SK-N-SH (cell line): ENCODE measurements at regions not wholly inside any gene's neighbourhood (a gene's known extent, or its start where the extent isn't known, plus 50 kb on each side); places are given as distances from the start of the nearest gene placed in this dataset.

Experiments
- CTCF ChIA-PET: fragments of 300-600, 350-600 bp; formaldehyde crosslinking; extraction: SDS; loops from one replicate; lab custom pipeline; 2021; lab: Yijun Ruan, JAX
- POLR2A ChIA-PET: fragments of 350-600 bp; sonication (Branson Sonifier 250); formaldehyde crosslinking; extraction: SDS; loops from one replicate; lab custom pipeline; 2020; ENCODE audit warnings: antibody characterized with exemption, inconsistent platforms; lab: Yijun Ruan, JAX
- DNase-seq: peaks from one replicate; pipeline ENCODE4 v3.0.0; 2012
- H2AFZ ChIP-seq: fragments of 200-600 bp; sonication (generic); 2 replicates; pipeline ENCODE4 v1.8.1; 2016; ENCODE audit warnings: antibody characterized with exemption, mild to moderate bottlenecking, low read depth
- H3F3A ChIP-seq: fragments of 200-600 bp; sonication (generic); replicated peaks from 2 replicates; pipeline ENCODE3; 2016; ENCODE audit warnings: antibody characterized with exemption, mild to moderate bottlenecking; ENCODE audit not compliant: insufficient read depth
- H3K27ac ChIP-seq, 2 experiments: fragments of 200-500 bp in 1 of 2; fragments of 200-600 bp in 1 of 2; sonication (Bioruptor generic) in 1 of 2; sonication (generic), shearing (Covaris generic) in 1 of 2; 2 replicates each; pipeline versions ENCODE4 v1.5.1 to v1.6.1; 2014 to 2016; ENCODE audit warnings: low read depth in 2 of 2, inconsistent platforms in 1 of 2, low read length in 1 of 2, mild to moderate bottlenecking in 1 of 2, mixed read lengths in 1 of 2
- H3K27me3 ChIP-seq: fragments of 200-600 bp; sonication (generic), shearing (Covaris generic); 2 replicates; pipeline ENCODE4 v1.6.1; 2016; ENCODE audit warnings: mixed run types; ENCODE audit not compliant: insufficient read depth
- H3K36me3 ChIP-seq, 2 experiments: fragments of 200-500 bp in 1 of 2; fragments of 200-600 bp in 1 of 2; sonication (Bioruptor generic) in 1 of 2; sonication (generic) in 1 of 2; replicated peaks in 1 of 2; 2 replicates each; pipeline versions ENCODE3 to v1.5.1; 2014 to 2016; ENCODE audit warnings: low read length in 1 of 2, mild to moderate bottlenecking in 1 of 2; ENCODE audit not compliant: insufficient read depth in 2 of 2, control insufficient read depth in 1 of 2
- H3K4me1 ChIP-seq, 2 experiments: fragments of 200-500 bp in 1 of 2; fragments of 200-600 bp in 1 of 2; sonication (Bioruptor generic) in 1 of 2; sonication (generic), shearing (Covaris generic) in 1 of 2; 2 replicates each; pipeline versions ENCODE4 v1.5.1 to v1.6.1; 2014 to 2016; ENCODE audit warnings: low read depth in 1 of 2, low read length in 1 of 2, mixed run types in 1 of 2; ENCODE audit not compliant: insufficient read depth in 2 of 2, control insufficient read depth in 1 of 2
- H3K4me2 ChIP-seq: fragments of 200-600 bp; sonication (generic), shearing (Covaris generic); 2 replicates; pipeline ENCODE4 v1.6.1; 2017; ENCODE audit warnings: mixed run types
- H3K4me3 ChIP-seq, 2 experiments: fragments of 200-500 bp in 1 of 2; fragments of 200-600 bp in 1 of 2; sonication (Bioruptor generic) in 1 of 2; sonication (generic), shearing (Covaris generic) in 1 of 2; 2 replicates each; pipeline versions ENCODE4 v1.5.1 to v1.8.1; 2014 to 2016; ENCODE audit warnings: low read depth in 2 of 2, inconsistent platforms in 1 of 2, low read length in 1 of 2, mild to moderate bottlenecking in 1 of 2, mixed read lengths in 1 of 2, moderate library complexity in 1 of 2
- H3K79me2 ChIP-seq: fragments of 200-600 bp; sonication (generic); 2 replicates; pipeline ENCODE4 v1.8.1; 2017; ENCODE audit warnings: mild to moderate bottlenecking; ENCODE audit not compliant: insufficient read depth
- H3K9ac ChIP-seq: fragments of 200-600 bp; sonication (generic); 2 replicates; pipeline ENCODE4 v1.6.1; 2017; ENCODE audit warnings: mixed run types
- H3K9me2 ChIP-seq: fragments of 200-600 bp; sonication (generic); 2 replicates; pipeline ENCODE4 v1.6.1; 2017; ENCODE audit warnings: mixed run types
- H3K9me3 ChIP-seq: fragments of 200-600 bp; sonication (generic); 2 replicates; pipeline ENCODE4 v1.6.1; 2017; ENCODE audit warnings: mixed run types, mild to moderate bottlenecking, moderate library complexity
- H4K20me1 ChIP-seq: fragments of 200-600 bp; sonication (generic); 2 replicates; pipeline ENCODE4 v1.6.1; 2017; ENCODE audit warnings: mild to moderate bottlenecking, mixed run types; ENCODE audit not compliant: insufficient read depth
- EP300 ChIP-seq, 2 experiments: IDR thresholded peaks; 2 replicates each; pipeline versions ENCODE4 v1.4.0 to v1.6.1; 2012; ENCODE audit warnings: borderline replicate concordance in 1 of 2, low read depth in 1 of 2, low read length in 1 of 2
- FOSL2 ChIP-seq: IDR thresholded peaks from 2 replicates; pipeline ENCODE4 v1.4.0; 2012; ENCODE audit warnings: low read depth, mild to moderate bottlenecking, moderate library complexity, borderline replicate concordance
- FOXM1 ChIP-seq: IDR thresholded peaks from 2 replicates; pipeline ENCODE4 v1.4.0; 2012; ENCODE audit warnings: low read depth, mild to moderate bottlenecking
- JUND ChIP-seq: IDR thresholded peaks from 2 replicates; pipeline ENCODE4 v1.4.0; 2012
- MEF2A ChIP-seq: IDR thresholded peaks from 2 replicates; pipeline ENCODE4 v1.4.0; 2012; ENCODE audit warnings: low read depth, borderline replicate concordance
- MXI1 ChIP-seq: IDR thresholded peaks from 2 replicates; pipeline ENCODE4 v1.6.1; 2012; ENCODE audit warnings: mild to moderate bottlenecking, low read depth, low read length, improper control_type of control experiment
- RFX5 ChIP-seq: IDR thresholded peaks from 2 replicates; pipeline ENCODE4 v1.6.1; 2012; ENCODE audit warnings: mild to moderate bottlenecking, improper control_type of control experiment, low read length
- SIN3A ChIP-seq: IDR thresholded peaks from 2 replicates; pipeline ENCODE4 v1.6.1; 2012; ENCODE audit warnings: low read depth, mild to moderate bottlenecking, low read length, moderate library complexity, borderline replicate concordance
- TCF12 ChIP-seq: IDR thresholded peaks from 2 replicates; pipeline ENCODE4 v1.4.0; 2012
- TEAD4 ChIP-seq: IDR thresholded peaks from 2 replicates; pipeline ENCODE4 v1.4.0; 2012; ENCODE audit warnings: mild to moderate bottlenecking, borderline replicate concordance; ENCODE audit not compliant: insufficient read depth
- USF2 ChIP-seq: fragments of 150-350 bp; IDR thresholded peaks from 2 replicates; pipeline ENCODE4 v1.6.1; 2017; ENCODE audit warnings: antibody characterized with exemption, low read length, low read depth, borderline replicate concordance
- YY1 ChIP-seq: IDR thresholded peaks from 2 replicates; pipeline ENCODE4 v1.4.0; 2012; ENCODE audit warnings: low read depth, mild to moderate bottlenecking
- TF ChIP-seq, protein P1 (sequence below): IDR thresholded peaks from 2 replicates; pipeline ENCODE4 v1.6.1; 2012; ENCODE audit warnings: mild to moderate bottlenecking, low read depth, low read length, moderate library complexity
- TF ChIP-seq, protein P2 (sequence below): IDR thresholded peaks from 2 replicates; pipeline ENCODE4; 2012

- no peak for DNase-seq
- POLR2A ChIA-PET, result no interaction called here
Measured at GRCh38 chr4:126264839-126265238, 950.1 kb downstream of the FAT4 start.

More at GRCh38 chr4:126264839-126265238, 950.1 kb downstream of the FAT4 start:
- CTCF ChIA-PET, result interaction anchor here (1.0 kb wide), 1 partner anchor 9 kb away, joined by 3 read pairs; no protein-coding TSS in a partner anchor
- H3K79me2 ChIP-seq, result no peaks in the 10 kb centered on the region
- no peak overlapping the region for H3K9ac ChIP-seq
- H3K9me2 ChIP-seq, result no peaks in the 10 kb centered on the region
- TF ChIP-seq FOXM1 (no peak), RFX5 (no peak), TCF12 (peak; percentile 53), FOSL2 (peak; percentile 68; the same call in 1 of the 2 replicates), MEF2A (no peak), TEAD4 (0 out of 2 replicates have a peak, but pooled peaks have one; percentile 39), SIN3A (no peak), USF2 (no peak), EP300 (IDR thresholded peaks at IDR 0.05; ENCODE audit: borderline replicate concordance in 1 of 2, low read depth in 1 of 2, low read length in 1 of 2) (0 out of 4 replicates have a peak, but pooled peaks of 1 of the 2 experiments have one; percentile 14), MXI1 (no peak), JUND (peak; percentile 35; the same call in 1 of the 2 replicates), YY1 (no peak)
- TF ChIP-seq, protein P1, sequence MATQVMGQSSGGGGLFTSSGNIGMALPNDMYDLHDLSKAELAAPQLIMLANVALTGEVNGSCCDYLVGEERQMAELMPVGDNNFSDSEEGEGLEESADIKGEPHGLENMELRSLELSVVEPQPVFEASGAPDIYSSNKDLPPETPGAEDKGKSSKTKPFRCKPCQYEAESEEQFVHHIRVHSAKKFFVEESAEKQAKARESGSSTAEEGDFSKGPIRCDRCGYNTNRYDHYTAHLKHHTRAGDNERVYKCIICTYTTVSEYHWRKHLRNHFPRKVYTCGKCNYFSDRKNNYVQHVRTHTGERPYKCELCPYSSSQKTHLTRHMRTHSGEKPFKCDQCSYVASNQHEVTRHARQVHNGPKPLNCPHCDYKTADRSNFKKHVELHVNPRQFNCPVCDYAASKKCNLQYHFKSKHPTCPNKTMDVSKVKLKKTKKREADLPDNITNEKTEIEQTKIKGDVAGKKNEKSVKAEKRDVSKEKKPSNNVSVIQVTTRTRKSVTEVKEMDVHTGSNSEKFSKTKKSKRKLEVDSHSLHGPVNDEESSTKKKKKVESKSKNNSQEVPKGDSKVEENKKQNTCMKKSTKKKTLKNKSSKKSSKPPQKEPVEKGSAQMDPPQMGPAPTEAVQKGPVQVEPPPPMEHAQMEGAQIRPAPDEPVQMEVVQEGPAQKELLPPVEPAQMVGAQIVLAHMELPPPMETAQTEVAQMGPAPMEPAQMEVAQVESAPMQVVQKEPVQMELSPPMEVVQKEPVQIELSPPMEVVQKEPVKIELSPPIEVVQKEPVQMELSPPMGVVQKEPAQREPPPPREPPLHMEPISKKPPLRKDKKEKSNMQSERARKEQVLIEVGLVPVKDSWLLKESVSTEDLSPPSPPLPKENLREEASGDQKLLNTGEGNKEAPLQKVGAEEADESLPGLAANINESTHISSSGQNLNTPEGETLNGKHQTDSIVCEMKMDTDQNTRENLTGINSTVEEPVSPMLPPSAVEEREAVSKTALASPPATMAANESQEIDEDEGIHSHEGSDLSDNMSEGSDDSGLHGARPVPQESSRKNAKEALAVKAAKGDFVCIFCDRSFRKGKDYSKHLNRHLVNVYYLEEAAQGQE, result no peak
- TF ChIP-seq, protein P2, sequence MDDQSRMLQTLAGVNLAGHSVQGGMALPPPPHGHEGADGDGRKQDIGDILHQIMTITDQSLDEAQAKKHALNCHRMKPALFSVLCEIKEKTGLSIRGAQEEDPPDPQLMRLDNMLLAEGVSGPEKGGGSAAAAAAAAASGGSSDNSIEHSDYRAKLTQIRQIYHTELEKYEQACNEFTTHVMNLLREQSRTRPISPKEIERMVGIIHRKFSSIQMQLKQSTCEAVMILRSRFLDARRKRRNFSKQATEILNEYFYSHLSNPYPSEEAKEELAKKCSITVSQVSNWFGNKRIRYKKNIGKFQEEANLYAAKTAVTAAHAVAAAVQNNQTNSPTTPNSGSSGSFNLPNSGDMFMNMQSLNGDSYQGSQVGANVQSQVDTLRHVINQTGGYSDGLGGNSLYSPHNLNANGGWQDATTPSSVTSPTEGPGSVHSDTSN, result peak; percentile 48
- no peak overlapping the region for H2AFZ ChIP-seq
- H3K27ac ChIP-seq, result 0 out of 4 replicates have a peak overlapping the region, but pooled peaks of 1 of the 2 experiments have one; percentile 1
- H3K9me3 ChIP-seq, result no peaks in the 10 kb centered on the region
- no peaks in the 10 kb centered on the region for H3K27me3 ChIP-seq
- H3K4me3 ChIP-seq, result no peak overlapping the region
- H3K4me2 ChIP-seq, result no peak overlapping the region
- H3F3A ChIP-seq, result no peaks in the 10 kb centered on the region
- H3K36me3 ChIP-seq, result no peaks in the 10 kb centered on the region
- H3K4me1 ChIP-seq, result peaks cover 0 to 8% of the 10 kb centered on the region in 2 experiments; a peak in 1 of 4 replicates
- H4K20me1 ChIP-seq, result no peaks in the 10 kb centered on the region
